Lower lobe of right lung (tissue), 2 donors: ENCODE measurements at regions not wholly inside any gene's neighbourhood (a gene's known extent, or its start where the extent isn't known, plus 50 kb on each side); places are given as distances from the start of the nearest gene placed in this dataset.
A peak's percentile ranks its signal among the peaks of the same experiment; 100 is the strongest.
"Not testable (repeated sequence)": the region's sequence is repeated elsewhere in the genome, so short reads cannot be mapped to it uniquely, and the experiment has no call there.

Source experiments
- ATAC-seq, 2 donors: fragments of 200-7000 bp; cut with Tn5 transposase; one replicate each; pipeline ENCODE4 v1.9.1; 2020 to 2022; ENCODE audit warnings: mild to moderate bottlenecking in 2 of 2, moderate library complexity in 2 of 2
- DNase-seq: peaks from one replicate; pipeline ENCODE4 v3.0.0-alpha.2; 2020
- H3K27ac ChIP-seq: fragments of 200-600 bp; one replicate; pipeline ENCODE4 v1.8.0; 2022
- H3K27me3 ChIP-seq: fragments of 200-600 bp; one replicate; pipeline ENCODE4 v1.8.0; 2022; ENCODE audit warnings: low read depth
- H3K36me3 ChIP-seq: fragments of 200-600 bp; one replicate; pipeline ENCODE4 v1.8.0; 2022; ENCODE audit warnings: mild to moderate bottlenecking
- H3K4me1 ChIP-seq: fragments of 200-600 bp; one replicate; pipeline ENCODE4 v1.8.0; 2022
- H3K4me3 ChIP-seq: fragments of 200-600 bp; one replicate; pipeline ENCODE4 v1.8.0; 2022; ENCODE audit warnings: mild to moderate bottlenecking
- H3K9me3 ChIP-seq: fragments of 200-600 bp; one replicate; pipeline ENCODE4 v1.8.0; 2022
- CTCF ChIP-seq: fragments of 200-600 bp; IDR thresholded peaks from one replicate; pipeline ENCODE4 v1.8.0; 2022; ENCODE audit warnings: antibody characterized with exemption, mild to moderate bottlenecking
- intact Hi-C: fragments of 100-400 bp; cut with DNase I; formaldehyde crosslinking; loops from one replicate; pipeline ENCODE4 v1.11.0; 2022
- donor health status: DM: no; HTN: yes; CAD: no; lungs with severe emphysema.

DNA sequence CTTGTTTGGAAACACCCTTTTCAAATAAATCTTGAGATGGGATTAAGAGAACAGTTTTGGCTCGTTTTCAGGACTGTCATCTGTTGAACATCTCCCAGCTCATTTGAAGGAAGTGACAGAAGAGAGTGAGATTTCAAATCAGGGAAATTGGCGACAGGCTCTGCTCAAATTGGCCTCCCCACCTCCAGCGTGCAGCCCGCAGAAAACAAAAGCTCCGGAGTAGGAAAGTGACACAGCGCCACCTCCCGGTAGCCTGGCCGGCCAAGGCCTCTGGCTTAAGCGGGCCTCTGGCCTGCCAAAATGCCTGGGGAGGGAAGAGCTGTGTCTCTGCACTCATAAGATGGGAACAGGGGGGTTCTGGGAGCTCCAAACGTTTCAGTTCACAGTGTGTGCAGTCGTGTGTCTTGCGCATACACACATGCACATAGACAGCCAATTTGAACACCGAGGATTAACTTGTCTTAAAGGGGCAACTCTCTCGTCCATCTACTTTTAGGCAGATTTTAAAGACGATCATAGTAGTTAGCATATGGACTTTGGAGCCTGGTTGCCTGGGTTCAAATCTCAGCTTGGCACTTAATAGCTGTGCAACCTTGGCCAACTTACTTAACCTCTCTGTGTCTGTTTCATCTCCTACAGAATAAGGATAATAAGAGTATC is 132.7 kb upstream of the RCN1 start:
- Histone ChIP-seq H3K27me3 (peaks cover 3% of the 10 kb centered on the region), H3K36me3 (no peaks in the 10 kb centered on the region), H3K4me3 (no peak overlapping the region), H3K4me1 (no peaks in the 10 kb centered on the region), H3K27ac (no peak overlapping the region), H3K9me3 (no peaks in the 10 kb centered on the region)
- peak; percentile 65 for DNase-seq
- peak; percentile 74 for TF ChIP-seq CTCF
- peak; percentile 65 to 71 for ATAC-seq
- intact Hi-C loops: no loop called here

- H3K9me3 ChIP-seq: no peaks in the 10 kb centered on the region
- intact Hi-C loops: no loop called here
- no peaks in the 10 kb centered on the region for H3K36me3 ChIP-seq
- no peak for DNase-seq
- TF ChIP-seq CTCF: no peak
- no peaks in the 10 kb centered on the region for H3K4me1 ChIP-seq
- no peak overlapping the region for H3K27ac ChIP-seq
- peaks cover 3% of the 10 kb centered on the region for H3K27me3 ChIP-seq
- ATAC-seq: peak in 1 of 2 donors; percentile 14
- H3K4me3 ChIP-seq: no peak overlapping the region
These were observed 133.2 kb upstream of the RCN1 start for GRCh38 chr11:31957674-31958073.

- Histone ChIP-seq H3K36me3 (no peaks in the 10 kb centered on the region), H3K4me3 (no peak overlapping the region), H3K27me3 (no peaks in the 10 kb centered on the region), H3K9me3 (no peaks in the 10 kb centered on the region), H3K4me1 (no peaks in the 10 kb centered on the region), H3K27ac (no peak overlapping the region)
- no peak for TF ChIP-seq CTCF
- intact Hi-C loops: no loop called here
- ATAC-seq (no peak), DNase-seq (no peak)
These were observed 134.6 kb upstream of the RCN1 start for GRCh38 chr11:31956310-31956709.

DNA sequence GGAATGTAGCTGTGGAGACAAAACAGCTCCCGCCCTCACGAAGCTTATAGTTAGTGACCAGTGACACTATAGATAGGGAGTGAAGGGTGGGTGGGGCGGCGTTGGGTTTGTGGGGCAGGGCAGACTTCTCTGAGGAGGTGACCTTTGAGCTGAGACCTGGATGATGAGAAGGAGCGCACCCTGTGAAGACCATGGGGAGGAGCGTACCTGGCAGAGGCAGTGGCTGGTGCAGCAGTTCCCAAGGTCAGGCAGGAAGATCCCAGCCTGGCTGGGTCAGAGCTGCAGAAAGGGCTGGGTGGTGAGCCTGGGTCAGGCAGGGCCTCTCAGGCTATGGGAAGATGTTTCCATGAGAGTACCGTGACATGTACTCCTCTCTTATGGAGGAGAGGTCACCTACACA is 135.0 kb upstream of the RCN1 start:
- H3K36me3 ChIP-seq: no peaks in the 10 kb centered on the region
- no peak for TF ChIP-seq CTCF
- DNase-seq: no peak
- H3K4me3 ChIP-seq: no peak overlapping the region
- no peak overlapping the region for H3K27ac ChIP-seq
- no peak for ATAC-seq
- H3K4me1 ChIP-seq: no peaks in the 10 kb centered on the region
- intact Hi-C loops: no loop called here
- H3K27me3 ChIP-seq: no peaks in the 10 kb centered on the region
- no peaks in the 10 kb centered on the region for H3K9me3 ChIP-seq

- H3K27me3 ChIP-seq: no peaks in the 10 kb centered on the region
- intact Hi-C loops: no loop called here
- no peak for TF ChIP-seq CTCF
These were observed 137.0 kb upstream of the RCN1 start for GRCh38 chr11:31953803-31954327.

GRCh38 chr11:31949733-31950200 is 138.6 kb upstream of the PAX6 start:
- H3K9me3 ChIP-seq, H3K36me3 ChIP-seq, DNase-seq, H3K4me3 ChIP-seq, H3K27me3 ChIP-seq, ATAC-seq, intact Hi-C loops, H3K4me1 ChIP-seq, H3K27ac ChIP-seq: not testable (repeated sequence)

More at GRCh38 chr11:31953803-31954327, 137.0 kb upstream of the RCN1 start:
- Histone ChIP-seq H3K36me3 (no peaks in the 10 kb centered on the region), H3K9me3 (no peaks in the 10 kb centered on the region), H3K4me3 (no peak overlapping the region), H3K4me1 (no peaks in the 10 kb centered on the region), H3K27ac (no peak overlapping the region)
- ATAC-seq (no peak), DNase-seq (no peak)
